Common myeloid progenitor, CD34-positive (primary cell): ENCODE measurements at regions not wholly inside any gene's neighbourhood (a gene's known extent, or its start where the extent isn't known, plus 50 kb on each side); places are given as distances from the start of the nearest gene placed in this dataset.

Experiments used
- CTCF ChIA-PET: fragments of 350-600 bp; sonication (Branson Sonifier 250); formaldehyde crosslinking; loops from one replicate; lab custom pipeline; 2021; ENCODE audit warnings: antibody characterized with exemption; lab: Charles Lee
- POLR2A ChIA-PET: fragments of 350-600 bp; sonication (Branson Sonifier 250); formaldehyde crosslinking; loops from one replicate; lab custom pipeline; 2021; ENCODE audit warnings: antibody characterized with exemption; lab: Charles Lee
- DNase-seq, 3 donors: peaks; one replicate each; pipeline versions ENCODE4 v3.0.0 to v3.0.0-alpha.2; 2013
- H3K27ac ChIP-seq, 2 experiments: 1 replicate in 1 of 2; 2 replicates in 1 of 2; pipeline ENCODE4 v1.7.0; 2013; ENCODE audit warnings: inconsistent platforms in 2 of 2, low read length in 2 of 2, mild to moderate bottlenecking in 2 of 2, low read depth in 1 of 2, moderate library complexity in 1 of 2; ENCODE audit not compliant: severe bottlenecking in 2 of 2, insufficient read depth in 1 of 2, poor library complexity in 1 of 2
- H3K27me3 ChIP-seq, 5 experiments: replicated peaks in 2 of 5; 1 replicate in 3 of 5; 2 replicates in 2 of 5; pipeline versions ENCODE4 v1.6.1 to v1.7.0; 2013; ENCODE audit warnings: low read length in 4 of 5, mild to moderate bottlenecking in 2 of 5, moderate library complexity in 2 of 5, inconsistent platforms in 1 of 5; ENCODE audit not compliant: insufficient read depth in 5 of 5, control insufficient read depth in 4 of 5
- H3K36me3 ChIP-seq, 4 experiments: 1 replicate in 2 of 4; 2 replicates in 2 of 4; pipeline versions ENCODE4 v1.6.1 to v1.7.0; 2013; ENCODE audit warnings: low read length in 3 of 4, control low read depth in 1 of 4, mild to moderate bottlenecking in 1 of 4; ENCODE audit not compliant: control insufficient read depth in 4 of 4, insufficient read depth in 4 of 4
- H3K4me1 ChIP-seq, 4 experiments: 1 replicate in 3 of 4; 2 replicates in 1 of 4; pipeline versions ENCODE4 v1.6.1 to v1.7.1; 2013; ENCODE audit warnings: low read length in 3 of 4, mild to moderate bottlenecking in 3 of 4, control low read depth in 1 of 4, inconsistent platforms in 1 of 4, moderate library complexity in 1 of 4; ENCODE audit not compliant: control insufficient read depth in 4 of 4, insufficient read depth in 4 of 4; ENCODE audit errors: control extremely low read depth in 1 of 4
- H3K4me3 ChIP-seq, 7 experiments: 1 replicate in 4 of 7; 2 replicates in 3 of 7; pipeline versions ENCODE4 v1.5.1 to v1.7.0; 2013; ENCODE audit warnings: mild to moderate bottlenecking in 7 of 7, low read length in 6 of 7, moderate library complexity in 6 of 7, inconsistent platforms in 2 of 7, low read depth in 2 of 7, control low read depth in 1 of 7; ENCODE audit not compliant: insufficient read depth in 4 of 7, control insufficient read depth in 1 of 7; ENCODE audit errors: extremely low read depth in 1 of 7
- H3K9me3 ChIP-seq, 5 experiments: 1 replicate in 4 of 5; 2 replicates in 1 of 5; pipeline versions ENCODE4 v1.6.1 to v1.7.1; 2013; ENCODE audit warnings: low read length in 4 of 5, mild to moderate bottlenecking in 2 of 5, inconsistent platforms in 1 of 5, low read depth in 1 of 5, moderate library complexity in 1 of 5; ENCODE audit not compliant: control insufficient read depth in 4 of 5, insufficient read depth in 2 of 5; ENCODE audit errors: control extremely low read depth in 1 of 5
- WGBS: methylation state at CpG from one replicate; pipeline ENCODE4 v1.1.5; 2013; ENCODE audit not compliant: insufficient coverage; 5-methylcytosine and 5-hydroxymethylcytosine counted together

DNA sequence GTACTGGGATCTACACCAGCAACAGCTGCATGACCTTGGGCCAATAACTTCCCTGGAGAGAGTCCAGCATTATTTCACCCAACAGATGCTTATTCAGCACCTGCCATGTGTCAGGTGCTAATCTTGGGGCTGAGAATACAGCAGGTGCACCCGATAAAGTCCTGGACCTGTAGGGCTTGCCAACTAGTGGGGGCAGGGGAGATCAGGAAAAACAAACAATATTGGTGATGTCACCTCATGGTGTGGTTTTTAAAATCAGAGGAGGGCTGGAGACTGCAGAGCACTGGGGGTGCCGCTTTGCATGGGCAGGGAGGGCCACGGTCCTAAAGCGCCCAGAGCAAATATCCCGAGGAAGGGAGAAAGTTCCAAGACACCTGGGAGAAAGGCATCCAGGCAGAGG is 218.8 kb downstream of the C16orf95 start:
- no peak overlapping the region for H3K4me3 ChIP-seq
- ChIA-PET POLR2A (no interaction called here), CTCF (interaction anchor here (0.7 kb wide), 1 partner anchor 10 kb away, joined by 3 read pairs; no protein-coding TSS in a partner anchor)
- no peaks in the 10 kb centered on the region for H3K36me3 ChIP-seq
- H3K27ac ChIP-seq = no peak overlapping the region
- no peak for DNase-seq
- WGBS = 98% methylated on average over 5 of the region's 5 CpGs
- H3K9me3 ChIP-seq = no peaks in the 10 kb centered on the region
- no peaks in the 10 kb centered on the region for H3K4me1 ChIP-seq
- peaks cover 0 to 5% (median 0%) of the 10 kb centered on the region in 5 experiments for H3K27me3 ChIP-seq

DNA sequence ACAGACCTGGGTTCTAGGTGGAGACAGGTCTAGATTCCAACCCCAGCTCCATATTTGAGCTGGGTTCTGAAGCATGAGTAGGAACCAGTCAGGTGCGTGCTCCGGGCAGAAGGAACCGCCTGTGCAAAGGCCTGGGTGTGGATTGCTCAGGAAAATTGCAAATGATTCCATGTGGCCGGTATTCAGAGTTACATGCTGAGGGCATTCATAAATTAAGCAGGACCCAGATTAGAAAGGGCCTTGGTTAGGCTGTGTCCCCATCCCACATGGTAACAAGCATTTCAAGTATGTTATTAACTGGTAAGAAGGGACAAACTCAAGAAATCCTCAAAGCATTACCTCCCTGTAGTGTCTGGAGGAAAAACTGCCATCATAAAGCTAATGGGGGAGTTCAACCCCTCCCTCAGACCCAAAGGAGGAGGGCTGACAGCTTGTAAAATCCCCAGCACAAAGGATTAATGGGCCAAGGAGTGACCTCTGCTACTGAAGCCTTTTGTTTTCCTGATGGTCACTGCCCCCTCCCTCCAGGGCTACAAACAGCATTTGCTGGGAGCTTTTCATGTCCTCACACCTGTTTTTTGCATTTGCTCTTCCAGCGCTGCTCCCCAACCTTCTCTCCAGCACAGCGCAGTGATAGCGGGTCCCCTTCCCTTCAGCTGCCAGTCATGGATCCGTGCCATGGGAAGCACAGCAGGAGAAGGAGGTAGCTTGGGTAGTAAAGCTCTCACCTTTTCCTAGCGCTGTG is 218.0 kb downstream of the C16orf95 start:
- 100% methylated on average over 7 of the region's 9 CpGs for WGBS
- POLR2A ChIA-PET = no interaction called here
- CTCF ChIA-PET = no interaction called here

GRCh38 chr16:87100306-87101058 is 216.7 kb downstream of the C16orf95 start:
- DNase-seq = no peak
- peaks cover 0 to 6% (median 0%) of the 10 kb centered on the region in 5 experiments for H3K27me3 ChIP-seq
- H3K27ac ChIP-seq = no peak overlapping the region
- H3K4me3 ChIP-seq = no peak overlapping the region
- no peaks in the 10 kb centered on the region for H3K36me3 ChIP-seq
- CTCF ChIA-PET = no interaction called here
- POLR2A ChIA-PET = no interaction called here
- no peaks in the 10 kb centered on the region for H3K4me1 ChIP-seq
- WGBS = 85% methylated on average over 5 of the region's 11 CpGs
- peaks cover 0 to 4% (median 2%) of the 10 kb centered on the region in 5 experiments for H3K9me3 ChIP-seq

More for the DNA sequence above, 218.0 kb downstream of the C16orf95 start:
- Histone ChIP-seq H3K4me3 (no peak overlapping the region), H3K27me3 (peaks cover 0 to 5% (median 0%) of the 10 kb centered on the region in 5 experiments), H3K27ac (no peak overlapping the region), H3K4me1 (no peaks in the 10 kb centered on the region), H3K36me3 (no peaks in the 10 kb centered on the region), H3K9me3 (peaks cover 0 to 2% (median 0%) of the 10 kb centered on the region in 5 experiments)
- DNase-seq = no peak

- Histone ChIP-seq H3K27ac (no peak overlapping the region), H3K4me1 (no peaks in the 10 kb centered on the region), H3K36me3 (no peaks in the 10 kb centered on the region), H3K4me3 (no peak overlapping the region), H3K9me3 (peaks cover 0 to 4% (median 2%) of the 10 kb centered on the region in 5 experiments), H3K27me3 (peaks cover 0 to 6% (median 0%) of the 10 kb centered on the region in 5 experiments)
- DNase-seq = no peak
- ChIA-PET POLR2A (no interaction called here), CTCF (no interaction called here)
- 96% methylated on average over 2 of the region's 3 CpGs for WGBS
These were observed 215.3 kb downstream of the C16orf95 start for GRCh38 chr16:87101903-87102302.

- WGBS = 100% methylated on average over 1 of the region's 2 CpGs
- Histone ChIP-seq H3K9me3 (peaks cover 0 to 4% (median 2%) of the 10 kb centered on the region in 5 experiments), H3K4me1 (no peaks in the 10 kb centered on the region), H3K27me3 (peaks cover 0 to 1% (median 0%) of the 10 kb centered on the region in 5 experiments), H3K4me3 (no peak overlapping the region), H3K27ac (no peak overlapping the region), H3K36me3 (no peaks in the 10 kb centered on the region)
- POLR2A ChIA-PET = no interaction called here
- DNase-seq = no peak
- CTCF ChIA-PET = interaction anchor here (1.6 kb wide), 1 partner anchor 44 kb away, joined by 3 read pairs; no protein-coding TSS in a partner anchor
These were observed 210.0 kb downstream of the C16orf95 start for GRCh38 chr16:87107201-87107600.

DNA sequence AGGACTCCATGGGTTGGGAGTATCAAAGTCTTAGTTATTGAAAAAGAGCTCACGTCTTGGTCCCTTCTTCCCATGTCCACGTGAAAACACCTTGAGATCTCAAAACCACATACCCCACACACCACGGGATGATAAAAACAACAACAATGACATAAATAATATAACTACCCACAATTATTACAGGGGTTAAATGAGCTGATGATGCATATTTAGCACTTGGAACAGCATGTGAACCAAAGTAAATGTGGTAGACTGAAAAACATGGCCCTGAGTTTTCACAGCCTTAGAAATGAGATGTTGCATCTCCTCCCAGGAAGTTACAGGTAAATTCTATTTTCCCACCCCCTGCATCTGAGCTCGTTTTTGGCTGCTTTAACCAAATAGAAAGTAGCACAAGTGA is 208.9 kb downstream of the C16orf95 start:
- POLR2A ChIA-PET = no interaction called here
- CTCF ChIA-PET = interaction anchor here (1.3 kb wide), 1 partner anchor 10 kb away, joined by 3 read pairs; no protein-coding TSS in a partner anchor
- DNase-seq = no peak
- Histone ChIP-seq H3K4me1 (no peaks in the 10 kb centered on the region), H3K27ac (no peak overlapping the region), H3K27me3 (peaks cover 0 to 2% (median 0%) of the 10 kb centered on the region in 5 experiments), H3K36me3 (no peaks in the 10 kb centered on the region), H3K4me3 (no peak overlapping the region), H3K9me3 (peaks cover 0 to 4% (median 2%) of the 10 kb centered on the region in 5 experiments)
- 91% methylated on average over 4 of the region's 4 CpGs for WGBS
